Lung (tissue), 11 donors: ENCODE measurements at regions not wholly inside any gene's neighbourhood (a gene's known extent, or its start where the extent isn't known, plus 50 kb on each side); places are given as distances from the start of the nearest gene placed in this dataset.
A peak's percentile ranks its signal among the peaks of the same experiment; 100 is the strongest.

Experiments
- ATAC-seq: fragments of 200-7000 bp; cut with Tn5 transposase; one replicate; pipeline ENCODE4 v1.9.1; 2020; ENCODE audit warnings: moderate number of reproducible peaks; ENCODE audit not compliant: insufficient read depth, low FRiP score
- DNase-seq, 3 donors: peaks; one replicate each; pipeline ENCODE4 v3.0.0-alpha.2; 2013 to 2017
- H3K27ac ChIP-seq, 2 donors: one replicate each; pipeline ENCODE4 v1.5.1; 2013; ENCODE audit warnings: mild to moderate bottlenecking in 2 of 2, moderate library complexity in 2 of 2, control low read depth in 1 of 2, inconsistent platforms in 1 of 2, low read depth in 1 of 2, low read length in 1 of 2
- H3K27me3 ChIP-seq, 3 donors: one replicate each; pipeline ENCODE4 v1.5.1; 2013; ENCODE audit warnings: low read length in 2 of 3; ENCODE audit not compliant: control insufficient read depth in 3 of 3, insufficient read depth in 3 of 3
- H3K36me3 ChIP-seq, 4 donors: one replicate each; pipeline ENCODE4 v1.5.1; 2013; ENCODE audit warnings: low read length in 4 of 4, mild to moderate bottlenecking in 1 of 4, moderate library complexity in 1 of 4; ENCODE audit not compliant: control insufficient read depth in 4 of 4, insufficient read depth in 4 of 4
- H3K4me1 ChIP-seq, 5 donors: one replicate each; pipeline ENCODE4 v1.5.1; 2013; ENCODE audit warnings: low read length in 5 of 5, mild to moderate bottlenecking in 2 of 5, moderate library complexity in 1 of 5; ENCODE audit not compliant: control insufficient read depth in 5 of 5, insufficient read depth in 5 of 5
- H3K4me3 ChIP-seq: one replicate; pipeline ENCODE4 v1.5.1; 2013; ENCODE audit warnings: mild to moderate bottlenecking, control low read depth, moderate library complexity
- H3K9ac ChIP-seq, 2 donors: one replicate each; pipeline ENCODE4 v1.5.1; 2013; ENCODE audit warnings: low read length in 2 of 2, control low read depth in 1 of 2; ENCODE audit not compliant: insufficient read depth in 1 of 2
- H3K9me3 ChIP-seq, 4 donors: one replicate each; pipeline ENCODE4 v1.5.1; 2013; ENCODE audit warnings: low read length in 3 of 4, mild to moderate bottlenecking in 1 of 4, moderate library complexity in 1 of 4; ENCODE audit not compliant: control insufficient read depth in 4 of 4, insufficient read depth in 3 of 4
- WGBS, 2 donors: extraction: QIAGEN DNeasy Blood & Tissue Kit; methylation state at CpG; one replicate each; pipeline ENCODE4 v1.1.7; 2013; 5-methylcytosine and 5-hydroxymethylcytosine counted together
- TF ChIP-seq, protein P1 (sequence below): IDR thresholded peaks from 2 replicates; pipeline ENCODE4 v1.5.1; 2012; ENCODE audit warnings: mild to moderate bottlenecking; ENCODE audit errors: control extremely low read depth, extremely low read depth
- donor health status: control.
- donor health status: control.
- donor health status: Bipolar disorder and iron deficiency.
- donor health status: healthy.
- donor health status: DM: yes; HTN: yes; CAD: no.

DNA sequence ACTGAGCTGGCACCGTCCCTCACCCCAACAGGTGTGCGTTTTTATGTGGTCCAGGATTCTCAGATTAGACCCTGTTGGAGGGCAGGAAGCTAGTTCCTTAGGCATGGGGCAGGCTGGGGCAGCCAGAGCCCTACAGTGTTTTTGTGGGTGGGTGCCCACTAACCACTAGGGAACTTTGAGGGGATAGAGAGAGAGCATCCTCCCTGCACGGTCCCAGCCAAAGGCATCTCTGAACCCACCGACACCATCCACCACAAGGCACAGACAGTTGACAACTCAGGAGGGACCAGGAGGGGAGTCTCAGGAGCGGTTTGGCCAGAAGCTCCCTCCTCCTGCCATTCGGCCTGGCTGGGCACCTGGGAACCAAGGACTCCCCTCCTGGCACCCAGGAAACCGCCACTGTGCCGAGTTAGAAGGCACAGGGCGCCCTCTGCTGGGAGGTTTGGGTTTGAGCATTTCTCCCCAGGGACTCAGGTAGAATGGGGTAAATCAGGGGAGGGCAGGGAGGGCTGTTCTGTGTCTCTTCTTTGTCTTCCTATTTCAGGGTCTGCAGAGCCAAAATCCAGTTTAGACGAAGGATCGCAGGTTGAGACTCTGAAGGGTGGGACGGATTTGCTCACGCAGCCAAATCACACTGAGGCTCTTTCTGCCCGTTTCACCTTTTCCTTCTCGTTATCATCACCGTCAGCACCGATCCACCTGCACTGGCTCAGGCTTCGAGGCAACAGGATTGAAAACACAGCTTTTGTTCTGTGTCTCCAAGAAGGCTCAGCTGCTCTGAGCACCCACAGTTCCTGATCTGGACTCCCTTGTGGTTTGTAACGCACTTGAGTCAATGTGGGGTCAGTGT is 84.8 kb upstream of the COL13A1 start:
- WGBS, 2 donors, result 63 to 64% methylated on average over 19 of the region's 19 CpGs
- Histone ChIP-seq H3K4me3 (no peak overlapping the region), H3K36me3 (no peaks in the 10 kb centered on the region), H3K27me3 (no peaks in the 10 kb centered on the region), H3K9ac (no peak overlapping the region), H3K4me1 (peaks cover 0 to 5% (median 4%) of the 10 kb centered on the region in 5 donors), H3K9me3 (peaks cover 0 to 3% (median 0%) of the 10 kb centered on the region in 4 donors), H3K27ac (no peak overlapping the region)
- ATAC-seq (peak; percentile 47), DNase-seq (peak in 2 of 3 donors; percentile 42 to 51)
- TF ChIP-seq, protein P1, sequence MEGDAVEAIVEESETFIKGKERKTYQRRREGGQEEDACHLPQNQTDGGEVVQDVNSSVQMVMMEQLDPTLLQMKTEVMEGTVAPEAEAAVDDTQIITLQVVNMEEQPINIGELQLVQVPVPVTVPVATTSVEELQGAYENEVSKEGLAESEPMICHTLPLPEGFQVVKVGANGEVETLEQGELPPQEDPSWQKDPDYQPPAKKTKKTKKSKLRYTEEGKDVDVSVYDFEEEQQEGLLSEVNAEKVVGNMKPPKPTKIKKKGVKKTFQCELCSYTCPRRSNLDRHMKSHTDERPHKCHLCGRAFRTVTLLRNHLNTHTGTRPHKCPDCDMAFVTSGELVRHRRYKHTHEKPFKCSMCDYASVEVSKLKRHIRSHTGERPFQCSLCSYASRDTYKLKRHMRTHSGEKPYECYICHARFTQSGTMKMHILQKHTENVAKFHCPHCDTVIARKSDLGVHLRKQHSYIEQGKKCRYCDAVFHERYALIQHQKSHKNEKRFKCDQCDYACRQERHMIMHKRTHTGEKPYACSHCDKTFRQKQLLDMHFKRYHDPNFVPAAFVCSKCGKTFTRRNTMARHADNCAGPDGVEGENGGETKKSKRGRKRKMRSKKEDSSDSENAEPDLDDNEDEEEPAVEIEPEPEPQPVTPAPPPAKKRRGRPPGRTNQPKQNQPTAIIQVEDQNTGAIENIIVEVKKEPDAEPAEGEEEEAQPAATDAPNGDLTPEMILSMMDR, result peak; percentile 49

- H3K27ac ChIP-seq, result no peak overlapping the region
- no peak overlapping the region for H3K9ac ChIP-seq
- ATAC-seq, result no peak
- H3K4me3 ChIP-seq, result no peak overlapping the region
- H3K27me3 ChIP-seq, result peaks cover 0 to 2% (median 0%) of the 10 kb centered on the region in 3 donors
- TF ChIP-seq, protein P1, result no peak
- DNase-seq, result no peak
- H3K36me3 ChIP-seq, result no peaks in the 10 kb centered on the region
- 78 to 87% methylated on average over 4 of the region's 4 CpGs for WGBS, 2 donors
- H3K4me1 ChIP-seq, result peaks cover 0 to 8% (median 5%) of the 10 kb centered on the region in 5 donors
- H3K9me3 ChIP-seq, result peaks cover 0 to 3% (median 0%) of the 10 kb centered on the region in 4 donors
These were observed 82.8 kb upstream of the COL13A1 start for GRCh38 chr10:69718951-69719350.

- no peak overlapping the region for H3K9ac ChIP-seq
These were observed 79.9 kb upstream of the COL13A1 start for GRCh38 chr10:69721690-69722310.

More at GRCh38 chr10:69721690-69722310, 79.9 kb upstream of the COL13A1 start:
- DNase-seq (peak; percentile 38 to 71 (median 68)), ATAC-seq (peak; percentile 62)
- Histone ChIP-seq H3K4me3 (no peak overlapping the region), H3K36me3 (no peaks in the 10 kb centered on the region), H3K27ac (peak overlapping the region in 1 of 2 donors; percentile 74), H3K9me3 (peaks cover 0 to 3% (median 0%) of the 10 kb centered on the region in 4 donors), H3K4me1 (peaks cover 0 to 8% (median 5%) of the 10 kb centered on the region in 5 donors), H3K27me3 (peaks cover 0 to 2% (median 0%) of the 10 kb centered on the region in 3 donors)
- TF ChIP-seq, protein P1, result no peak
- WGBS, 2 donors, result 43 to 50% methylated on average over 10 of the region's 10 CpGs
